ENCODE measurements at regions not wholly inside any gene's neighbourhood (a gene's known extent, or its start where the extent isn't known, plus 50 kb on each side); places are given as distances from the start of the nearest gene placed in this dataset.
"Not testable (repeated sequence)": the region's sequence is repeated elsewhere in the genome, so short reads cannot be mapped to it uniquely, and the experiment has no call there.

DNA sequence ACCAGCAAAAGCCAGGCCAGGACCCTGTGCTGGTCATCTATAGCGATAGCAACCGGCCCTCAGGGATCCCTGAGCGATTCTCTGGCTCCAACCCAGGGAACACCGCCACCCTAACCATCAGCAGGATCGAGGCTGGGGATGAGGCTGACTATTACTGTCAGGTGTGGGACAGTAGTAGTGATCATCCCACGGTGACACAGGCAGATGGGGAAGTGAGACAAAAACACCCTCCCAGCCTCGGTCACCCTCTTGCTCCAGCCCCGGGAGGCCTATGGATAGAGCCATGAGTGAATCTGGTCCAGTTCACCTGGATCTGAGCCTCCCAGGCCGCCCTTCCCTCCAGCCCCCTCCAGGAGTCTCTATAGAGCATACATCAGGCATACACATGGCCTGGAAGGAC lies 115.2 kb upstream of the IGLL5 start:
- CTCF ChIA-PET = interaction anchor here (1.5 to 5.3 kb wide), 4 partner anchors 19 to 182 kb away, joined by 3 to 43 read pairs (median 5); no protein-coding TSS in a partner anchor
- Mint-ChIP-seq H3K4me1 (peaks cover 3% of the 10 kb centered on the region), H3K9me3 (ENCODE audit: low read depth) (no peaks in the 10 kb centered on the region), H3K27ac (no peak overlapping the region), H3K27me3 (peaks cover 6% of the 10 kb centered on the region), H3K36me3 (no peaks in the 10 kb centered on the region), H3K4me3 (no peak overlapping the region)
- ATAC-seq = no peak
- DNase-seq = no peak

DNA sequence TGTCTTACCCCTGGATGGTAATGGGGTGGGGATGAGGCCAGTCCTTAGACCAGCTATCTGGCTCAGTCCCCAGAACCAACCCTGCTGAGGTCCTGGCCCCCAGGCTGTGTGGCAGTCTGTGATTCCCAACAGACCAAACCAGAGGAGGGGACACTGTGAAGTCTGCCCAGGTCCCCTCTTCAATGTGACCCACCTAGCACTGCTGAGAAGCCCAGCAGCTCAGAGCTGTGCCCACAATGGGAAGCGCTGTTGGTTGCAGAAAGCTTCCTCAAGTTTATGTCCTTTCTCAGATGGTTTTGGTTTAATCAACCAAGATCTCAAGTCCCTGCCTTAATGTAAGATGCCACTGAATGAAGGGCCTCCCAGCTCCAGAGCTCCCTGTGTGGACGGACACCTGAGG lies 114.7 kb upstream of the IGLL5 start:
- Mint-ChIP-seq H3K27ac (no peak overlapping the region), H3K4me1 (peaks cover 3% of the 10 kb centered on the region), H3K9me3 (ENCODE audit: low read depth) (no peaks in the 10 kb centered on the region), H3K27me3 (peaks cover 3% of the 10 kb centered on the region), H3K36me3 (no peaks in the 10 kb centered on the region), H3K4me3 (no peak overlapping the region)
- CTCF ChIA-PET = interaction anchor here (1.2 to 1.6 kb wide), 3 partner anchors 11 to 111 kb away, joined by 3 to 6 read pairs (median 3); no protein-coding TSS in a partner anchor
- DNase-seq = no peak
- ATAC-seq = no peak

DNA sequence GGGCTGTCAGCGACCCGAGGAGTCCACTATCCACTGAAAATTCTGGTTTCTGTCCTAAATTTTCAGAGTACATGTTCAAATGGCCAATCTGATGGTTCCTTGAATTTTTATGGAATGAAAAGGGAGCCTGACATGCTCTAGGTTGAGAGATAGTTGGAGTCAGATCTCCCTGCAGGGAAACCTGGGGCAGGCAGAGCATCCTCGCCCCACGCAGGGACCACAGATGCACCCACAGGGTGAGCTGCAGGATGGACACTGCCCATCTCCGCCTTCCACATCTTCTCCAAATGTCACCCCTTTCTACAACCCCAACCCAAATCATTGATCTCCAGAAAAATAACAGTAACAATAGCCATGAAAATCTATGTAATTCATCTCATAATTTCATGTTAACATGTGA lies 114.2 kb upstream of the IGLL5 start:
- CTCF ChIA-PET = interaction anchor here (1.0 to 1.2 kb wide), 2 partner anchors 10 to 64 kb away, joined by 3 read pairs; no protein-coding TSS in a partner anchor
- DNase-seq (no peak), ATAC-seq (no peak)
- Mint-ChIP-seq H3K27me3 (peaks cover 3% of the 10 kb centered on the region), H3K9me3 (ENCODE audit: low read depth) (no peaks in the 10 kb centered on the region), H3K4me1 (peaks cover 3% of the 10 kb centered on the region), H3K36me3 (no peaks in the 10 kb centered on the region), H3K27ac (no peak overlapping the region), H3K4me3 (no peak overlapping the region)

DNA sequence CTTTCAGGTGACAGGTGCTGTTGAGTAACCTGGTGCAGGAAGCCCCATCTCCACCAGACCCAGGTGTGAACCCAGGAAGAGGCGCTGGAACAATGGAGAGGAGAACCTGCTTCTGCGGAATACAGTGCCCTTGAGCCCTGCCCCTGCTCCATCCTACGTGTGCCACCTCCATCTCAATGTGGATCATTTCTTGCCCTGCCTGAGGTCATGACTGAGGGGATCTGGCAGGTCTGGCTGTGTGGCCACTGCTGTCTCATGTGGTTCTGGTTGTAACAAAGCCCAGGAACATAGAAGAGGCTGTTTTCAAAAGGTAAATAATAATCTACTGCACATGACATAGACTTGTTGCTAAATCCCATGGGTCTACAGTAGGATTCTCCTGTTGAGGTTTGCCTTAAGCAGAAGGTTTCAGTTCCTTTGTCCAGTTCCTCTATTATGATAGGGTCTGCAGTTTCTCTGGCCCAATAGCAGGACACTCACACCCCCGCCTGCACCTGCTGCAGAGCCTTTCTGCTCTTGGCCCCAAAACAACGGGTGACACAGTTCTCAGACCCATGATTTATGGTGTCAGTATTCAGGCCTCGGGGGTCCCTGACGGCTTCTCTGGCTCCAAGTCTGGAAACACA lies 113.5 kb upstream of the IGLL5 start:
- Mint-ChIP-seq H3K4me3 (no peak overlapping the region), H3K27me3 (peaks cover under 1% of the 10 kb centered on the region), H3K36me3 (no peaks in the 10 kb centered on the region), H3K27ac (no peak overlapping the region), H3K4me1 (peaks cover 3% of the 10 kb centered on the region), H3K9me3 (ENCODE audit: low read depth) (no peaks in the 10 kb centered on the region)
- DNase-seq (no peak), ATAC-seq (no peak)
- CTCF ChIA-PET = interaction anchor here (1.0 to 2.6 kb wide), 3 partner anchors 9 to 64 kb away, joined by 3 to 14 read pairs (median 3); no protein-coding TSS in a partner anchor

DNA sequence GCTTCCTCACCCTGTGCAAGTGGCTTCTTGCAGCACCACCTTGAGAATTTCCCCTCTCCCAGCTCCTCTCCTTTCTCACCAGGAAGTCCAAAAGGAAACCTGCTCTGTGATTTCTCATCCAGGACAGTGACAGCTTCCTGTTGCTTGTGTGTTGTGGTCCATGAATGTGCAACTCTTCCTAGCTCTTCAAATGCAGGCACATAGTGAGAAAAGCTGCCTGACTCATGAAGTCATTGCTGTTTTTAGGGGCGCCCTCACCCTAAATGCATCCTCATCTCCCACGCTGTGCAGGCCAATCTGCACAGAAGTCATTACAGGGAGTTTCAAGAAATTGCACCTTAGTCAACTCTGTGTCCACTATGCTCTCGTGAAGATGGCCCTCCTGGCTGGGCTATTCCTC lies 112.9 kb upstream of the IGLL5 start:
- H3K4me1 Mint-ChIP-seq = not testable (repeated sequence)
- CTCF ChIA-PET = interaction anchor here (2.6 kb wide), 1 partner anchor 14 kb away, joined by 14 read pairs; no protein-coding TSS in a partner anchor

DNA sequence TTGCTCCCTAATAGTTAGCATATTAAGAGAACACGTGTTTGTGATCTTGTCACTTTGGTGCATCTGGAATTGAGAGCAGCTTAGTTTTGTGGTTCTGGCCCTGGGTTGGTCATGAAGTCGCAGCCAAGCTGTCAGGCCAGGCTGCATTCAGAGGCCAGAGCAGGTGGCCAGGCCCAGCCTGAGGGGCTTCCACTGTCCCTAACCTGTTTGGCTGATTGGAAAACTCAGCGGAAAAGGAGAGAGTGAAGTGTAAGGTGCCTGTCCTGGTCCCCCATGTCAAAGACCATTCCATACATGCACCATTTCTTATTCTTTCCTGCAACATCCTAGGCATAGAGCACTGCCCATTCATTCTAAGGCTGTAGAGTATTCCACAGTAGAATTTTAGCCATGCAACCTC lies 111.5 kb upstream of the IGLL5 start:
- DNase-seq = no peak
- no peak for ATAC-seq
- Mint-ChIP-seq H3K27ac (no peak overlapping the region), H3K4me3 (no peak overlapping the region), H3K9me3 (ENCODE audit: low read depth) (no peaks in the 10 kb centered on the region), H3K4me1 (peaks cover 3% of the 10 kb centered on the region), H3K36me3 (no peaks in the 10 kb centered on the region), H3K27me3 (no peaks in the 10 kb centered on the region)
- CTCF ChIA-PET = interaction anchor here (2.6 kb wide), 1 partner anchor 13 kb away, joined by 14 read pairs; no protein-coding TSS in a partner anchor

More for the DNA sequence above, 112.9 kb upstream of the IGLL5 start:
- not testable (repeated sequence) for H3K9me3 Mint-ChIP-seq (ENCODE audit: low read depth); H3K27me3 Mint-ChIP-seq; DNase-seq; ATAC-seq; H3K36me3 Mint-ChIP-seq; H3K27ac Mint-ChIP-seq; H3K4me3 Mint-ChIP-seq

DNA sequence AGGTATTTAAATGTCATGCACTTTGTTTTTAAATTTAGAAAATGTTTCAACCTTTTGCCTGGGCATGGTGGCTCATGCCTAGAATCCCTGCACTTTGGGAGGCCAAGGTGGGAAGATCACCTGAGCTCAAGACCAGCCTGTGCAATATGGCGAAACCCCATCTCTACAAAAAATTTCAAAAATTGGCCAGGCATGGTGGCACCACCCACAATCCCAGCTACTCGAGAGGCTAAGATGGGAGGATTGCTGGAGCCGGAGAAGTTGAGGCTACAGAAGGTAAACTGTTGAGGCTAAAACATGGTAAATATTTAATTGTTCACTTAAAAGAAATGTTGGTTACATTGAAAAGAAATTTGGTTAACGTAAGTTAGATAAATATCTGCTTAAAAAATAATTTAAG lies 108.4 kb upstream of the IGLL5 start:
- H3K4me1 Mint-ChIP-seq = peaks cover 3% of the 10 kb centered on the region
- H3K27ac Mint-ChIP-seq = no peak overlapping the region
- H3K27me3 Mint-ChIP-seq = peaks cover 3% of the 10 kb centered on the region
- no peak for DNase-seq
- no peak for ATAC-seq
- CTCF ChIA-PET = interaction anchor here (0.8 to 2.9 kb wide), 4 partner anchors 8 to 133 kb away, joined by 3 to 11 read pairs (median 6); no protein-coding TSS in a partner anchor
- H3K4me3 Mint-ChIP-seq = no peak overlapping the region
- H3K9me3 Mint-ChIP-seq (ENCODE audit: low read depth) = no peaks in the 10 kb centered on the region
- no peaks in the 10 kb centered on the region for H3K36me3 Mint-ChIP-seq

DNA sequence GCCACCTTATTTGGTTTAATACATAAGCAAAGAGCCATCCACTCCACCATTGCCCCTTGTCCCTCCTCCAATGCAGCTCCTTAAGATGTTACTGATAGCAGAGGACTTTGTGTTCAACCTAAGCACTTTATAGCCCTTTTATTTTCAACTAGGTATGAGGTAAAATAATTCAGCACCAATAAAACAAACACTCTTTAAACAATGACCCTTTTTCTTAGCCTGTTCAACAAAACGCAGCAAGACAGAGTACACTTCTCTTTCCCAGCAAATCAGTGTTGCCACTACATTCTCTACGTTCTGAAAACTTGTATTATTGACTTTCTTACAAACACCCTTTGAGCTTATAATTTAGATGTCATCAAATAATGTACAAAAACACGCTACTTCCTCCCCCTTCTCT lies 104.0 kb upstream of the IGLL5 start:
- H3K27me3 Mint-ChIP-seq = peaks cover 6% of the 10 kb centered on the region
- CTCF ChIA-PET = interaction anchor here (0.6 to 2.7 kb wide), 4 partner anchors 10 to 575 kb away, joined by 3 to 11 read pairs (median 4); no protein-coding TSS in a partner anchor

DNA sequence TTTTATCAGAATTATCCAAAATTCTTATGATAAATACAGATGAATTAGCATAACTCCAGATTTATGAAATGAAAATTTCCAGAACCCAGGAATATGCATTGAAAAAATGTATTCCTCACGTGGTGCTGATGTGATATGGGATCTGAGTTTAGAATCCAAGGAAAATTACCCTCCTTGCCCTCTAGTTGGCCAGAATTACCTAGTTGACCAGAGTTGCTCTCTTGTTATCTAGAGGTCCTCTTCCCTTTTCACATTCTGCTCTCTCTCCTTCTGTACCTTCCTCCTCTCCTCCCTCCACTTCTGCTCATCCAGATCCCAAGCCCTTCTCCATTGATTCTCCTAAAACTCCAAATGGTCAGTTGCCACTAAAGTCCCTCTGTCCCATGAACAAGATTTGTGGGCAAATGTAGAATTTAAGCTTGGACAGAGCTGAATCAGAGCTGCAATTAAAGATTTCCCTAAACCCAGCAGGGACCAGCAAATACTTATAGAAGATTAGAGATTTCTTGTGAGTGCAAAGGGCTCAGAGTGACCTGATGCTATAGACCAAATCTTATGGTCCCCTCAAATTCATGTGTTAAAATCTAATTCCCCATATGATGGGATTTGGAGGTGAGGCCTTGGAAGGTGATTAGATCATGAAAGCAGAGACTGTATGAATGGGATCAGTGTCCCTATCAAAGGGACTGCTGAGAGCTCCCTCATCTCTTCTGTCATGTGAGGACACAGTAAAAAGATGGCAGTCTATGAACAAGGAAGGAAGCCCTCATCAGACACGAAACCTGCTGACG lies 103.2 kb upstream of the IGLL5 start:
- Mint-ChIP-seq H3K27me3 (peaks cover 6% of the 10 kb centered on the region), H3K4me3 (no peak overlapping the region), H3K36me3 (no peaks in the 10 kb centered on the region), H3K4me1 (peaks cover 11% of the 10 kb centered on the region), H3K27ac (no peak overlapping the region), H3K9me3 (ENCODE audit: low read depth) (no peaks in the 10 kb centered on the region)
- CTCF ChIA-PET = interaction anchor here (2.5 to 2.7 kb wide), 2 partner anchors 94 to 99 kb away, joined by 11 to 13 read pairs; no protein-coding TSS in a partner anchor
- DNase-seq (no peak), ATAC-seq (no peak)

More for the DNA sequence above, 104.0 kb upstream of the IGLL5 start:
- no peak overlapping the region for H3K27ac Mint-ChIP-seq
- peaks cover 7% of the 10 kb centered on the region for H3K4me1 Mint-ChIP-seq
- DNase-seq = no peak
- ATAC-seq = no peak
- H3K9me3 Mint-ChIP-seq (ENCODE audit: low read depth) = no peaks in the 10 kb centered on the region
- H3K4me3 Mint-ChIP-seq = no peak overlapping the region
- H3K36me3 Mint-ChIP-seq = no peaks in the 10 kb centered on the region

DNA sequence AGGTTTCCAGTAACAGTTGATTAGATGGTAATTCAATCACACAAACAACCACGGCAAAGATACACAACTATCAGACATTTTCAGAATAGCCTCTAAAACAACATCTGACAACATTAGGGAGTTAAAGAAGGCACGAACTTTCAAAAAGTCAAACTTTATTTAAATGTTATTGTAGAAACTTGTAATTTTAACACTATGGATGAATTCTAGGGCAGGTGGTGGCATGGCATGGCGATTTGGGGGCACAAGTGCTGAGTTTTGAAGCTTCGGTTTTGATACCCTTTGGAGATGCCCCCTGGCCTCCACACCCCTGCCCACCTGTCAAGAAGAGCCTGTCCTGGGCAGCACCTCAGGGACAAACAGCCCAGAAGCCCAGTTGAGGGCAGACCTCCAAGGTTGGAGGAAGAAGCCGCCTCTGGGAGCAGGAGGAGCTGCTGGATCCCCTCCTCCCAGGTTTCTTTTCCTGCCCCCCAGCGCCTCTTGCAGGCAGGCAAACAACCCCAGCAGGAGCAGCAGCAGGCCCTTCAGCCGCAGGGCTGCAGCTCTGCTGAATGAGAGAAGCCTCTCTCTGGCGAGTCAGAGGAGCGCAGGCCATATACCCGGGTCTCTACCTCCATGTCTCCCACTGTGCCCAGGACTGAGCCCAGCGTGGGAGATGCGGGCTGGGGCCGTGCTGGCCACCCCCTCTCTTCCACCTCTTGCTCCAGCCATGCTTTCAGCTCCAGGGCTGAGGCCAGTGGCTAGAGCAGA lies 102.1 kb upstream of the IGLL5 start:
- Mint-ChIP-seq H3K4me1 (peaks cover 22% of the 10 kb centered on the region), H3K27ac (no peak overlapping the region)

DNA sequence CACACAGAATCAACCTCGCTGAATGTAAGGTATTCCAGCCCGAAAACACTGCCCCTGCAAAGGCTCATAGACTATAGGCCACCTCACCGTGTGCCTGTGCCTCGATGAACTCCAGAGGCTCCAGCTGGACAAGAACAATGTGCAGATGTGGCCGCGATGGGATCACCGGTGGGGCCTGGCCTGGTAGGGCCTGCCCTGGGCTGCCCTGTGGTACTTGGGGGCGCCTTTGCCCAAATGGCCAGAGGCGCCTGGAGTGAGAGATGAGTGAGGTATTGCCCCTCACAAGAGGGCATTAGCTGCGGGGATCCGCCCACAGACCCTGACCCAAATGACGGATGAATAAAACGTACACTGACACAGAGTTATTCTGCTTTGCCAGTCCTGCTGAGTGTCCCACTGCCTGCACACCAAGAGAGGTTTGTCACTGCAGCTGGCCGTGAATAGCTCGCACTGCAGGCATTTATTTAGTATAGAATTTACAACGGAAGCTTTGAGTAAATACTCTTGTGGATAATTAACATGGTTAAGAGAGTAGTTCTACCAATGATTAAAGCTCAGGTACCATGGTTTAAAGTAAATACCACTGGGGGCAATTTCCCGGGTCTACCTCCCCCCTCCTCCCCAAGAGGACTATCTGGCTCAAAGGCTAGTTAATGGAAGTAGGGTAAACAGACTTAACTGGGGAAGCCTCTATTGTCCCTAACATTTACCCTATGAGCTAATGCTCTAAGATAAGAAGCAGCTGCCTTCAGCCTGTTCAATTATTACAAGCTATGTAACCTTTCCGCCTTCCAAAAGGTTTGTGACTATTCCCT lies 101.1 kb upstream of the IGLL5 start:
- DNase-seq = peak; percentile 27
- H3K27ac Mint-ChIP-seq = no peak overlapping the region

More for the DNA sequence above, 102.1 kb upstream of the IGLL5 start:
- Mint-ChIP-seq H3K4me3 (no peak overlapping the region), H3K36me3 (no peaks in the 10 kb centered on the region), H3K9me3 (ENCODE audit: low read depth) (no peaks in the 10 kb centered on the region), H3K27me3 (peaks cover 6% of the 10 kb centered on the region)
- DNase-seq (no peak), ATAC-seq (no peak)
- CTCF ChIA-PET = interaction anchor here (0.7 to 6.5 kb wide), 8 partner anchors 16 to 99 kb away, joined by 3 to 80 read pairs (median 6); no protein-coding TSS in a partner anchor

DNA sequence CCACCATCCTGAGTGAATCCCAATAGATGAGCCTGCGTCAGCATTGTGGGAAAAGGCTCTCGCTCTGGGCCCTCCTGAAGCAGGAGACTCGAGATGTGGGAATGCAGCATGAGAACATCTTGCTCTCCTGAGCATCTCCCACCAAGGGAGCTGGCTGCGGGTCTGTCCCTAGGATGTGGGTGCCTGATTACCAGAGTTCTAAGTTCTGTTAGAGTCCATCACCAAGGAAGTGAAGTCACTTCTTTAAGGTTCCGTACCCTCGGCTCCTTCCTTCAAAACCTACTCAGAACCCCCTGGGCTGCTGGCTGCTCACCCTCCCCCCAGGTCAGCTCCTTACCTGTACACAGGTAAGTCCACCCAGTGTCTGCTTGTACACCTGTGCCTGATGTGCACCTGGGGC lies 100.5 kb upstream of the IGLL5 start:
- ATAC-seq (no peak), DNase-seq (peak; percentile 36)
- Mint-ChIP-seq H3K36me3 (no peaks in the 10 kb centered on the region), H3K4me1 (peaks cover 28% of the 10 kb centered on the region), H3K9me3 (ENCODE audit: low read depth) (no peaks in the 10 kb centered on the region), H3K27ac (no peak overlapping the region), H3K27me3 (peaks cover 6% of the 10 kb centered on the region), H3K4me3 (no peak overlapping the region)
- CTCF ChIA-PET = interaction anchor here (1.1 to 6.5 kb wide), 14 partner anchors 11 to 168 kb away, joined by 3 to 80 read pairs (median 19); no protein-coding TSS in a partner anchor

More for the DNA sequence above, 101.1 kb upstream of the IGLL5 start:
- peaks cover 6% of the 10 kb centered on the region for H3K27me3 Mint-ChIP-seq
- CTCF ChIA-PET = interaction anchor here (0.9 to 6.5 kb wide), 13 partner anchors 16 to 169 kb away, joined by 3 to 80 read pairs (median 10); no protein-coding TSS in a partner anchor
- no peaks in the 10 kb centered on the region for H3K36me3 Mint-ChIP-seq
- ATAC-seq = no peak
- peaks cover 28% of the 10 kb centered on the region for H3K4me1 Mint-ChIP-seq
- no peak overlapping the region for H3K4me3 Mint-ChIP-seq
- H3K9me3 Mint-ChIP-seq (ENCODE audit: low read depth) = no peaks in the 10 kb centered on the region
